ENCODE measurements at regions not wholly inside any gene's neighbourhood (a gene's known extent, or its start where the extent isn't known, plus 50 kb on each side); places are given as distances from the start of the nearest gene placed in this dataset.

DNA sequence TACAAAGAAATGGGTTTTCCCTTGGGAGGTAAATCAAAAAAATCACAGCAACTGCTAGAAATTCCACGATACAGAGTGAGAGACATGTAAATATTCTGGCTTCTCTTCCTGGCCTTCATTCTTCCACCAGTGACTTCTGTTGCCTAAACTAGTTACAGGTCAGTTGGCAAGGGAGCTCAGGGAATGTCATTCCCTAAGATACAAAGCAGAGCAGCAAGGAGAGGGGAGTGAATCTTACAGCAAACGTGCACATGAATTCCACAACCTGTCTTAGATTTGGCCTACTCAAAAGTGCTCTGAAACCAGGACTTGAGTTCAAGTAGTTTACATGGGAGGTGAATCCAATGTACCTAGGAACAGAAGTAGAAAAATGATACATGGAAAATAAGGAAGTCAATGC lies 445.3 kb upstream of the LRRC7 start:
- TF ChIP-seq, protein P1, sequence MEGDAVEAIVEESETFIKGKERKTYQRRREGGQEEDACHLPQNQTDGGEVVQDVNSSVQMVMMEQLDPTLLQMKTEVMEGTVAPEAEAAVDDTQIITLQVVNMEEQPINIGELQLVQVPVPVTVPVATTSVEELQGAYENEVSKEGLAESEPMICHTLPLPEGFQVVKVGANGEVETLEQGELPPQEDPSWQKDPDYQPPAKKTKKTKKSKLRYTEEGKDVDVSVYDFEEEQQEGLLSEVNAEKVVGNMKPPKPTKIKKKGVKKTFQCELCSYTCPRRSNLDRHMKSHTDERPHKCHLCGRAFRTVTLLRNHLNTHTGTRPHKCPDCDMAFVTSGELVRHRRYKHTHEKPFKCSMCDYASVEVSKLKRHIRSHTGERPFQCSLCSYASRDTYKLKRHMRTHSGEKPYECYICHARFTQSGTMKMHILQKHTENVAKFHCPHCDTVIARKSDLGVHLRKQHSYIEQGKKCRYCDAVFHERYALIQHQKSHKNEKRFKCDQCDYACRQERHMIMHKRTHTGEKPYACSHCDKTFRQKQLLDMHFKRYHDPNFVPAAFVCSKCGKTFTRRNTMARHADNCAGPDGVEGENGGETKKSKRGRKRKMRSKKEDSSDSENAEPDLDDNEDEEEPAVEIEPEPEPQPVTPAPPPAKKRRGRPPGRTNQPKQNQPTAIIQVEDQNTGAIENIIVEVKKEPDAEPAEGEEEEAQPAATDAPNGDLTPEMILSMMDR (conservative IDR thresholded peaks at IDR 0.05; ENCODE audit: low read depth): no peak
- CTCF ChIA-PET: no interaction called here
- no peak overlapping the region for H3K27ac ChIP-seq
- POLR2A ChIA-PET (ENCODE audit: low non-redundant PET): no interaction called here
- DNase-seq (ENCODE audit: low spot score): no peak

DNA sequence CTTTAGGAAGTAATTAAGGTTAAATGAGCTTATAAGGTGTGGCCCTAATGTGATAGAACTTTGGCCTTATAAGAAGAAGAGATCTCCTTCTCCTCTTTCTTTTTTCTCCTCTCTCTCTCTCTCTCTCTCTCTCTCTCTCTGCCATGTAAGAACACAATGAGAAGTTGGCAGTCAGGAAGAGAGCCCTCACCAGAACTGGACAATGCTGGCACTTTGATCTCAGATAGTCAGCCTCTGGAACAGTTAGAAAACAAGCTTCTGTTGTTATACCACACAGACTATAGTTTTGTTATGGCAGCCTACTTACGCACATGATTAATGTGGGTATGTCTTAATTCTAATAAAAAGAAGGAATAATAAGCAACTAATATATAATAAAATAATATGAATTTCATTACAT lies 444.2 kb upstream of the LRRC7 start:
- POLR2A ChIA-PET (ENCODE audit: low non-redundant PET): no interaction called here
- H3K27ac ChIP-seq: no peak overlapping the region
- CTCF ChIA-PET: interaction anchor here (0.7 kb wide), 1 partner anchor 332 kb away, joined by 3 read pairs; no protein-coding TSS in a partner anchor
- TF ChIP-seq, protein P1 (conservative IDR thresholded peaks at IDR 0.05; ENCODE audit: low read depth): no peak
- no peak for DNase-seq (ENCODE audit: low spot score)

GRCh38 chr1:69126796-69127195 lies 440.9 kb upstream of the LRRC7 start:
- POLR2A ChIA-PET (ENCODE audit: low non-redundant PET): no interaction called here
- DNase-seq (ENCODE audit: low spot score): no peak
- no peak overlapping the region for H3K27ac ChIP-seq
- TF ChIP-seq, protein P1 (conservative IDR thresholded peaks at IDR 0.05; ENCODE audit: low read depth): no peak
- CTCF ChIA-PET: interaction anchor here (0.7 kb wide), 1 partner anchor 92 kb away, joined by 3 read pairs; no protein-coding TSS in a partner anchor

GRCh38 chr1:69128204-69128603 lies 439.5 kb upstream of the LRRC7 start:
- DNase-seq (ENCODE audit: low spot score): no peak
- TF ChIP-seq, protein P1 (conservative IDR thresholded peaks at IDR 0.05; ENCODE audit: low read depth): no peak
- H3K27ac ChIP-seq: no peak overlapping the region
- CTCF ChIA-PET: no interaction called here
- POLR2A ChIA-PET (ENCODE audit: low non-redundant PET): no interaction called here

GRCh38 chr1:69129538-69129937 lies 438.2 kb upstream of the LRRC7 start:
- no peak overlapping the region for H3K27ac ChIP-seq
- ChIA-PET POLR2A (ENCODE audit: low non-redundant PET) (no interaction called here), CTCF (no interaction called here)
- TF ChIP-seq, protein P1 (conservative IDR thresholded peaks at IDR 0.05; ENCODE audit: low read depth): no peak
- no peak for DNase-seq (ENCODE audit: low spot score)

GRCh38 chr1:69138172-69138571 lies 429.6 kb upstream of the LRRC7 start:
- POLR2A ChIA-PET (ENCODE audit: low non-redundant PET): no interaction called here
- DNase-seq (ENCODE audit: low spot score): no peak
- TF ChIP-seq, protein P1 (conservative IDR thresholded peaks at IDR 0.05; ENCODE audit: low read depth): no peak
- CTCF ChIA-PET: no interaction called here
- H3K27ac ChIP-seq: no peak overlapping the region

DNA sequence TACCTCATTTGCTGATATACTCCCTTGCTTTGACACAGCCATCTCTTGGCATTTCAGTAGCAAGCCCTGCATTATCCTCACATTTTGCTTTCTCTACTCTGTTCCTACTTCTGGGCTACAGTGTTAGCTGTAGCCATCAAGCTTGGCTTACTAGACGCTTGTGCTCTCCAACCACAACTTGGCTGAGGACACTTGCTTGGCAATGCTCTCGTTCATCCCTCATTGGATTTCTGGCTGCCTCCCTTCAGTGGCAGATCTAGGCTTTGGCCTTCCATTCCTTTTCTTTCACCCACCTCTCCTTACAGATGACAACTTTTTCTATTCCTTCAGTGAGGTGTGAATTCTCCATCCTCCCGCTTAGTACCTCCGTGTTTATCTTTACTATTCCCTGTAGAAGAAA lies 428.7 kb upstream of the LRRC7 start:
- TF ChIP-seq, protein P1 (conservative IDR thresholded peaks at IDR 0.05; ENCODE audit: low read depth): no peak
- no peak for DNase-seq (ENCODE audit: low spot score)
- no peak overlapping the region for H3K27ac ChIP-seq
- CTCF ChIA-PET: no interaction called here
- POLR2A ChIA-PET (ENCODE audit: low non-redundant PET): no interaction called here

All from RWPE1 (cell line).